Loucy (cell line): ENCODE measurements at regions not wholly inside any gene's neighbourhood (a gene's known extent, or its start where the extent isn't known, plus 50 kb on each side); places are given as distances from the start of the nearest gene placed in this dataset.

ENCODE experiments used
- CTCF ChIP-seq: fragments of 200-600 bp; sonication (generic); conservative IDR thresholded peaks from 2 replicates; pipeline ENCODE4 v1.5.1; 2014; ENCODE audit warnings: mild to moderate bottlenecking, antibody characterized with exemption, low read length
- EZH2phosphoT487 ChIP-seq: fragments of 200-600 bp; IDR thresholded peaks from 2 replicates; pipeline ENCODE4 v1.6.1; 2018; ENCODE audit warnings: antibody characterized with exemption, mild to moderate bottlenecking, moderate library complexity, borderline replicate concordance

GRCh38 chr11:98137437-98137836 is 883.3 kb upstream of the CNTN5 start:
- TF ChIP-seq CTCF (no peak), EZH2phosphoT487 (no peak)
